ENCODE measurements at regions not wholly inside any gene's neighbourhood (a gene's known extent, or its start where the extent isn't known, plus 50 kb on each side); places are given as distances from the start of the nearest gene placed in this dataset.

- TF ChIP-seq YY1 (IDR thresholded peaks at IDR 0.05; ENCODE audit: low read depth) (no peak), TAF1 (IDR thresholded peaks at IDR 0.05; ENCODE audit: low read depth) (no peak), CEBPB (IDR thresholded peaks at IDR 0.05) (no peak), RAD21 (IDR thresholded peaks at IDR 0.05; ENCODE audit: low read depth) (no peak), EGR1 (IDR thresholded peaks at IDR 0.05) (no peak), CREB1 (IDR thresholded peaks at IDR 0.05; ENCODE audit: low read depth) (no peak), EP300 (IDR thresholded peaks at IDR 0.05; ENCODE audit: borderline replicate concordance) (no peak)
These were observed 65.9 kb upstream of the CDKN3 start for GRCh38 chr14:54330876-54331275.

All from Ishikawa (cell line).